ENCODE measurements at regions not wholly inside any gene's neighbourhood (a gene's known extent, or its start where the extent isn't known, plus 50 kb on each side); places are given as distances from the start of the nearest gene placed in this dataset.
"Not testable (repeated sequence)": the region's sequence is repeated elsewhere in the genome, so short reads cannot be mapped to it uniquely, and the experiment has no call there.

DNA sequence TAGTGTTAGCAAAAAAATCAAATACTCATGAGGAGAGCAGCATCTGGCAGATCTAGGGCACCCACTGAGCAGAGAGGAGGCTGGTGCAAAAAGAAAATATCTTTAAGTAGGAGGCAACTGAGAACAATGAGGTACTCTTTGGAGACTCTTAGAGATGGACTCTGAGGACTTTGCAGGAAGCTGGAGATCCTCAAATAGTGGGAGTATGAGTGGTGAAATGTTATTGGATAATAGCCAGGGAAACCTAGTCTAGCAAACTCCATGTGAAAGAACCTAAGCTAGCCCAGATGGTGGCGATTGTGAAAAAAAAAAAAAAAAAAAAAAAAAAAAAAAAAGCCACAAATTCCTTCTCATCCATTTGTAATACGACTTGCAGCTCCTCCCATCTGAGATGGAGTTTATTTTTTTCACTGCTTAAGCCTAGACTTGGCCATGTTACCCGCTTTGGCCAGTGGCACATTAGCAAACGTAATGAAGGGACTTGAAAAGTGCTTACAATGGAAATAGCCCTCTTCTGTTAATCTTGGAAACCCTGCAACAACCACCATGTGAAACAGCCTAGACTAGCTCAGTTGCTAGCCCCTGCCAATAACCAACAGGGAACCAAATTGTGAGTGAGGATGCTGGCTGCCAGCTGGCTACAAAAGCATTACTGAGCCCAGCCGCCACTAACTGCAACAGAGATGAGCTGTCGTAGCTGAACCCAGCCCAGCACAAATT is 476.2 kb downstream of the KLF12 start:
- DNase-seq = peak; percentile 16

- DNase-seq = no peak
These were observed 477.3 kb downstream of the KLF12 start for GRCh38 chr13:73656863-73657262.

GRCh38 chr13:73653688-73654087 is 480.5 kb downstream of the KLF12 start:
- DNase-seq = no peak

GRCh38 chr13:73647417-73647816 is 486.8 kb downstream of the KLF12 start:
- no peak for DNase-seq

- DNase-seq = not testable (repeated sequence)
These were observed 493.6 kb downstream of the KLF12 start for GRCh38 chr13:73640476-73641179.

DNA sequence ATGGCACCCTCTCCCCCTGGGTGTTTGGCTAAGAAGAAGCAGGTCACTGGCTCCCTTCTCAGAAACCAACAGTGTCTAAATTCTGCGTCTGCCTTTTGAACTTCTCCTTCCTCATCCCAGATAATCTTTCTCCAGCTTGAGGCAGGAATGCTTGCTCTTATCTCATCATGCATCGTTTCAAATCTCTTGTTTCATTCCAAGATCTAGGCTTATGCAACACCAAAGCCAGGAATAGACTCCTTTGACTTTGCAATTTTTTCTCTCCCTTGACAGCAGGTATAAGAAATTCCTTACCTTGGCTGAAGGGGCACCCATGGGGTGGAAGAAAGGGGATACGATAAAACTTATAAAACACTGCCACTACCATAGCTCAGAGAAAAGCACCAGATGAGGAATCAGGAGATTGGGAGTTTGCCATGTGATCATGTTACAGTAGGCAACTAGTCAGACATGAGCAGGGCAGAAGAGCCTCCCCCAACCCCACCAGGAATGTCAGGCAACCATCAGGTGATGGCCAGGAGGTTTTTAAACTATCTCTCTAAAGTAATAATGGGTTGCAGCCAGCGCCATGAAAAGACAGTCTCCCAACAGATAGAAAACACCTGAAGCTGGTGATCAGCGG is 498.9 kb downstream of the KLF12 start:
- no peak for DNase-seq

DNA sequence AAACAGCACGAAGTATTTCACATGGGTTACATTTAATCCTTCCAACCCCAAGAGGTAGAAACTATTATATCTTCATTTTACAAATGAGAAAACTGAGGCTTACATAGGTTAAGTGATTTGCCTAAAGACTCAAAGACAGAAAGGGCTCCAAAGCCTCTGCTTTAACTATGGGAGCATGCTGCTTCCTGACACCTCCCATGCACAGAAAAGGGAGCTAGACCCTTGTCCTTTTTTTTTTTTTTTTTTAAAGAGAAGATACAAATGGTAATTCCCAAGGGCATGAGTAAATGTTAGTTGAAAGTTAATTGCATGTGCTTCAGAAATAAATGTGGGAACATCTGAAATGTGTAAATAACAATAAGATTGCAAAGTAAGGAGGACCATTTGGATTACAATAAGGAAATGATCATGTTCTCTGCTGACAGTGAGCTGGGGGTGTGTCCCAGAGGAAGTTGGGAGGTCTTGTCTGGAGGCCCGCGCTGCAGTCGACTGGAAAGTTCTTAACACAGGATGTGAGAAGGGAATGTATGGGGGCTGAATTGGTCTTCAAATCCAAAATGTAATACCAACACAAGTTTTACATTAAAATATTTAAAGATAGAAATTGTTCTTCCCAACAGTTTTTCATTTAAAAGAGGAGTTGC is 500.3 kb downstream of the KLF12 start:
- no peak for DNase-seq

GRCh38 chr13:73631411-73631810 is 502.8 kb downstream of the KLF12 start:
- DNase-seq = no peak

DNA sequence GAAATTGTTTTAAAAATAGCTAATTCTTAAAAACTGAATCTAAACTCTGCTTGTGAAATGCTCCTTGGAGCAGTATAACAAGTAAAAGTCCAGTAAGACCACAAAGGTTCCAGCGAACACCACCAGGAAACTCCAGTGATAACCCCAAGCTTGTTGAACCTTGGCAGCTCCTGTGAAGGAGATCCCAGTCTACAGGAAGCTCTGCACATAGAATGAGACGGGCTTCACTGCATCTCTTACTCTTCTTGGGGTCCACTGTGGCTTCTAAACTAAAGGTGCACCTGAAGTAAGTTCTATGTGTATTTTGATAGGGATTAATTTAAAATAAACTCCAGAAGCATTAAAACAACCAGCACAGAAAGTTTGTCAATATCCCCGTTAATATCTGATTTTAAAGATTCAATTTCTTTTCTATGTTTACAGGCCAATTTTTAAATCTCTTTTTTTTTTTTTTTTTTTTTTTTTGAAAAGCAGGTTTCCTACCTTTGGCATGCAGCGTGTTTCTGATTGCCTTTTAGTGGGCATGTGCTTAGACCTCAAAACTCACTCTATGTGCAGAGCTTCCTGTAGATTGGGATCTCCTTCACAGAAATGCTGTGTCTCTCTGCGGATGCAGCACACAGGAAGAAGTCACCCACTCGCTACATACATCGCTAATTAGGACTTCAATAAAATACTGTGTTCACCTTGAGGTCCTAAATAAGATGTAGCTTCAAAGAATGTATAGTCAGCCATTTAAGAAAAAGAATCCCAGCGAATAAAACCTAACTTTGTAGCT is 508.5 kb downstream of the KLF12 start:
- DNase-seq = no peak

DNA sequence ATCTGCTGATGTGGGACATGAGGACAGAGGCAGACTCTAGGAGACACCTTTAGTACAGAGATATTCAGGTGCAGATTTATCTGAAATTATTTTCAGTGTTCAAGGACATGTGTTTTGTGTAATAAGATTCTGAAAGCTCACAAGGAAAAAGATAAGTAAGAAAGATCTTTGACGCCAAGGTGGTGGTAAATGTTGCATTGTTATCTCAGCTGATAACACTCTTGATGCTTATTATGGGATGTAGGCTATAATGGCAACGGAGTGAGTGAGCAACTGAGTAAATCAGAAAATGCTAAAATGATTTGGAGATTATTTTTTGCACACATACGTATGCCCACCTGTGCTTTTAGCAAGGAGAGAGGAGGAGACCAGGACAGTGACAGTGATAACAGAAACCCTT is 510.9 kb downstream of the KLF12 start:
- DNase-seq = no peak

- DNase-seq = no peak
These were observed 511.8 kb downstream of the KLF12 start for GRCh38 chr13:73622381-73622780.

GRCh38 chr13:73618275-73618865 is 515.8 kb downstream of the KLF12 start:
- no peak for DNase-seq

- no peak for DNase-seq
These were observed 517.3 kb downstream of the KLF12 start for GRCh38 chr13:73616861-73617260.

DNA sequence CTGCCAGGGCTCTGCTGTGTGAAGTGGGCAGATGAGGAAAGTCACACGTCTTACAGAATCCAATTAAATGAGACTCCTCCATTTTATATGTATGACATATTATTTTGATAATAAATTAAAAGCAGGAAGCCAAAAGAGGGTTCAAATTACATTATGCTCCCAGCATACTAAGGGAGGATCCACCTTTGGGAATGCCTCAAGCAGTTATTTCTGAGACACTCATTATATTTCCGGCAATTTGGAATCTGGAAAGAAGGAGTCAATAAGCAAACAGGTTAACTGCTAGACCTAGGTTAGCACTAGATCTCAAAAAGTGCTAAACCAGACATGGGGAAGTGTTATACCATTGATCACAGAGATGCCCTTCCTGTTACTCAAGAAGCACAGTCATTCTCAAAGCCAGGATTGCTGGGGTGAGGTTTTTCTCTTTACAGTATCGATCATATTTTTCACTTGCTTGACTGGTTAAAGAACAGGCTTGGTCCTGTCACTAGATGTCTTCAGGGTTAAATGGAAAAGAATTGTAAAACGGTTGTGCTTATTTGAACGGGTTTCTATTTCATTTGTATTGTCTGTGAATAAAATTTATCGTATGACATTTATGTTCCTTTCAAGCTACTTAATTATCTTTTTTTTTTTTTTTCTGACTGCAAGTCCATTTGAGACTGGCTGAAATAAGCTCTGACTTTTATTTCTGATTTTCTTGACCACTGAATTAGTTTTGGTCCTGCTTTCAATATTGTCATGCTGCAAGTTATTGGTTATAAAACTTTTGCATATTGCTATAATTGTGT is 523.2 kb downstream of the KLF12 start:
- DNase-seq = no peak

GRCh38 chr13:73608711-73609485 is 525.3 kb downstream of the KLF12 start:
- DNase-seq = no peak

DNA sequence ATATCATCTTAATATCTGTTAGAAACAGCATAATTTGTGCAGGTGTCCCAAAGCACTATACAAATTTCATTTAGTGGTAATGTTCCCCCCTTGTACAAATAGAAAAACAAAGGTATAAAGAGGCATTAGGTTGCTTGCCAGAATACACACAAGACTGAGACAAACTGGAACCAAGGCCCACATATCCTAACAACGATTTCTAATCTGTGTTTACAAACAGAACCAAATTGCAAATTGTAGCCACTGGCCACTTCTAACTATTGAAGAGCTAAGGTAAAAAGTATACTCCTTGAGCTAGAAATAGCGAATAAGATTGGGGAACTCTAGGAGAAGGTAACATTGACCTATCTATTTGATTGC is 526.1 kb downstream of the KLF12 start:
- no peak for DNase-seq

DNA sequence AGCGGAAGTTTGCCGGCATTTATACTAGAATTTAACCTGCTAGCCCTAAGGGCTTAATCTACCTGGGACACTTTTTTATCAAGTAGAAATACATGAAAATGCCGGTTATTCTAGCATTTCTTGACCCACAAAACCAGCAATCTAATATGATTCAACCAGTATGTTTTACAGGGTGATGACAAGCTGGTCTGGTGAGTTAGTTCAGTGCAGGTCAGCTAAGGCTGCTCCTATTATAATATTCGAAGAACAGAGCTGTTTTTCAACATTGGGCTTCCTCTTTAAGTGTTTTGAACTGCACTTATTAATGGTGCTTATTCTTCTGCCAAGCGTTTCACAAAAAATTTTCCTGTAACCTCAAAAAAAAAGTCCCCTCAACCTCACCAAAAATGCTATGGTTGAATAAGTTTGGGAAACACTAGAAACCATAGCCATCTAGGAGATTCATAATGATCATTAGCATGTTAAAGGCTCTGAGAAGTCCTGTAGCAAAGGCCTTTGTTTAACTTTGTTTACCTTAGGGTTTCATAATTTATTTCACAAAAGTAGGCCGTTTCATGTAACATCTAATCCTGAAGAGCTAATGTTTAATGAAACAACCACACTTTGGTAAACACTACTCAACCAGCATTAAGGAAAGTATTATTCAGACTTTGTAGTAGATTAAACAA is 526.6 kb downstream of the KLF12 start:
- DNase-seq = no peak

- no peak for DNase-seq
These were observed 530.6 kb downstream of the KLF12 start for GRCh38 chr13:73603646-73604045.

- no peak for DNase-seq
These were observed 531.9 kb downstream of the KLF12 start for GRCh38 chr13:73602295-73602694.

GRCh38 chr13:73601708-73602107 is 532.5 kb downstream of the KLF12 start:
- no peak for DNase-seq
